22Rv1 (cell line): ENCODE measurements at regions not wholly inside any gene's neighbourhood (a gene's known extent, or its start where the extent isn't known, plus 50 kb on each side); places are given as distances from the start of the nearest gene placed in this dataset.
A peak's percentile ranks its signal among the peaks of the same experiment; 100 is the strongest.
"Not testable (repeated sequence)": the region's sequence is repeated elsewhere in the genome, so short reads cannot be mapped to it uniquely, and the experiment has no call there.

Experiments used
- H3K27ac ChIP-seq: fragments of 450-650 bp; 2 replicates; pipeline ENCODE4 v1.5.1; 2017
- ZFX ChIP-seq: fragments of 450-650 bp; IDR thresholded peaks from 2 replicates; pipeline ENCODE4 v1.6.1; 2017; ENCODE audit warnings: antibody characterized with exemption, borderline replicate concordance
- TF ChIP-seq, protein P1 (sequence below): fragments of 450-650 bp; IDR thresholded peaks from 2 replicates; pipeline ENCODE4 v1.5.1; 2017; ENCODE audit warnings: mild to moderate bottlenecking

DNA sequence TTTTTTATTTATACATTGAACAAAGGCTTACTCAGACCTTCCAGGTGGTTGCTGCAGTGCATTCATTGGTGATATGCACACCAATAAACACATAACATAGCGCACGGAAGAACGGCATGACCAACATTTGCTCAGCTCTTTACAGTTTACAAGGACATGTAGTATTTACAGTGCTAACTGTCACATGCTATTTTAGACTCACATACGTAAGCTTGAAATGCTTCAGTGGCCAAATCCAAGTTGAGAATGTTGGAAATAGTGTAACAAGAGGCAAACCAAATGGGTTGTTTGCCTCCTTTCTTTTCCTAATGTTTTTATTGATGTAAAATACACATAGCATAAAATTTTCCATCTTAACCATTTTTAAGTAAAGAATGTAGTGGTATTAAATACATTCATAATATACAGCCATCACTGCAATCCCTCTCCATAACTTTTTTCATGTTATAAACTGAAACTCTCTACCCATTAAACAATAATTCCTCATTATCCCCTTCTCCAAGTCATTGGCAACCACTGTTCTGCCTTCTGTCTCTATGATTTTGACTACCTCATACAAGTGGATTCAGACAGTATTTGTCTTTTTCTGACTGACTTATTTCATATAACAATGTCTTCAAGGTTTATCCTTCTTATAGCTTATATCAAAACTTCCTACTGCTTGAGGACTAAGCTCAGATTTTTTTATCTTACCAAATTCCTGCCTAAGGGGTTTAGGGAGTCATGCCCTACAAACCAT, 1722.9 kb upstream of the AGA start:
- H3K27ac ChIP-seq, result peak overlapping the region; percentile 78
- TF ChIP-seq, protein P1, sequence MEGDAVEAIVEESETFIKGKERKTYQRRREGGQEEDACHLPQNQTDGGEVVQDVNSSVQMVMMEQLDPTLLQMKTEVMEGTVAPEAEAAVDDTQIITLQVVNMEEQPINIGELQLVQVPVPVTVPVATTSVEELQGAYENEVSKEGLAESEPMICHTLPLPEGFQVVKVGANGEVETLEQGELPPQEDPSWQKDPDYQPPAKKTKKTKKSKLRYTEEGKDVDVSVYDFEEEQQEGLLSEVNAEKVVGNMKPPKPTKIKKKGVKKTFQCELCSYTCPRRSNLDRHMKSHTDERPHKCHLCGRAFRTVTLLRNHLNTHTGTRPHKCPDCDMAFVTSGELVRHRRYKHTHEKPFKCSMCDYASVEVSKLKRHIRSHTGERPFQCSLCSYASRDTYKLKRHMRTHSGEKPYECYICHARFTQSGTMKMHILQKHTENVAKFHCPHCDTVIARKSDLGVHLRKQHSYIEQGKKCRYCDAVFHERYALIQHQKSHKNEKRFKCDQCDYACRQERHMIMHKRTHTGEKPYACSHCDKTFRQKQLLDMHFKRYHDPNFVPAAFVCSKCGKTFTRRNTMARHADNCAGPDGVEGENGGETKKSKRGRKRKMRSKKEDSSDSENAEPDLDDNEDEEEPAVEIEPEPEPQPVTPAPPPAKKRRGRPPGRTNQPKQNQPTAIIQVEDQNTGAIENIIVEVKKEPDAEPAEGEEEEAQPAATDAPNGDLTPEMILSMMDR, result no peak
- no peak for TF ChIP-seq ZFX

DNA sequence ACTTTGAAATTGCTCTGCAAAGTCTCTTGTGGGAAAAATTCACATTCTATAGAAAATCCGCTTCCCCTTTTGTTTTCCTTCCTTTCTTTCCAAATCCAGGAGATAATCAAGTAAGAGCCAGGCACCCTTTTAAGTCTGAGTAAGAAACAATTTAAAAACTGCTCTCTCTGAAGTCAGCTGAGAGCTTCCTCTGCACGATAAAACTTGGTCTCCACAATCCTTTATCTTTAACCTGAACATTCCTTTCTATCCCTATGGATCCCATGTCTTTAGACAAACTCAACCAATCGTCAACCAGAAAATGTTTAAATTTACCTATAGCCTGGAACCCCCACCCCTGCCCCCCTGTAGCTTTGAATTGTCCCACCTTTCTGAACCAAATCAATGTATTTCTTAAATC, 1723.6 kb upstream of the AGA start:
- peak overlapping the region; percentile 78 for H3K27ac ChIP-seq
- TF ChIP-seq ZFX, result no peak
- TF ChIP-seq, protein P1, result no peak

DNA sequence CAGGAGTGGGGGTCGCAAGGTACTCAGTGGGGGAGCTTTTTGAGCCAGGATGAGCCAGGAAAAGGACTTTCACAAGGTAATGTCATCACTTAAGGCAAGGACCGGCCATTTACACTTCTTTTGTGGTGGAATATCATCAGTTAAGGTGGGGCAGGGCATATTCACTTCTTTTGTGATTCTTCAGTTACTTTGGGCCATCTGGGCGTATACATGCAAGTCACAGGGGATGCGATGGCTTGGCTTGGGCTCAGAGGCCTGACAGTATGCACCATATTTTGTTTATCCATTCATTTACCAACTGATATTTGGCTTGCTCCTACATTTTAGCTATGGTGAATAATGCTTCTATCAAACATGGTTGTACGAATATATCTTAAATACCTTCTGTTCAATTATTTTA, 1728.1 kb upstream of the AGA start:
- not testable (repeated sequence) for H3K27ac ChIP-seq

DNA sequence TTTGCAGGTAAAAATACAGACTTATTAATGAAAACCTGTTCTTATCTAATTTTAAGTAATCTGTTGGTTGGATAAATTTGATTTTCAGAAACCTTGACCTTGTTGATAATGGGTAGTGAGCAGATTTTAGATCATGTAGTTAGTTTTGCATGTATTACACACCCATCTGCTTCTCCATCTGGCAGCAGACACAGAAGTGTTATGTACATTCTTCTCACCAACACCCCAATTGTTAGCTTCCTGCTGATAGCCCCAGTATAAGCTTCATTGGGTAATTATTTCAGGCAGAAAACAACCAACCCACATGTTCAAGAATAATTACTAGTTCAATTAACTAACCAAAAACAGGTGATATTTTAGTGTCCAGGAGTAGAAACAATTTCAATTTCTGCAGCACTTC, 1740.5 kb upstream of the AGA start:
- no peak overlapping the region for H3K27ac ChIP-seq
- no peak for TF ChIP-seq ZFX
- TF ChIP-seq, protein P1, result no peak

DNA sequence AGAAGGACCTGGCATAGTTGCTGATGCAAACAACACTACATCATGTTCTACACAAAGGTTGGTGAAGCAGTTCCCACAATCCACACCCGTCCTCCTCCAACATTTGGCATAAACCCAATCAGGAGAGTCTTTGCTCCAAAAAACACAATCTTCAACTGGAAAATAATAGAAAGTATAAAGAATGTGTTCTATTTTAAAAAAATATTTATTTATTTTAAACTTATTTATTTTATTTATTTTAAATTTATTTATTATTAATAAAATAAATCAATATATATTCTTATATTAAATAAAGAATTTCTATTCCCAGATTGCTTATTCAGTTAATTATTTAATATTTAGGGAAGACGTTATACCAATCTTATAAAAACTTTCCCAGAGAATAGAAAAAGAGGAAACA, 1753.7 kb upstream of the AGA start:
- H3K27ac ChIP-seq, result no peak overlapping the region
- no peak for TF ChIP-seq ZFX
- TF ChIP-seq, protein P1, result no peak

DNA sequence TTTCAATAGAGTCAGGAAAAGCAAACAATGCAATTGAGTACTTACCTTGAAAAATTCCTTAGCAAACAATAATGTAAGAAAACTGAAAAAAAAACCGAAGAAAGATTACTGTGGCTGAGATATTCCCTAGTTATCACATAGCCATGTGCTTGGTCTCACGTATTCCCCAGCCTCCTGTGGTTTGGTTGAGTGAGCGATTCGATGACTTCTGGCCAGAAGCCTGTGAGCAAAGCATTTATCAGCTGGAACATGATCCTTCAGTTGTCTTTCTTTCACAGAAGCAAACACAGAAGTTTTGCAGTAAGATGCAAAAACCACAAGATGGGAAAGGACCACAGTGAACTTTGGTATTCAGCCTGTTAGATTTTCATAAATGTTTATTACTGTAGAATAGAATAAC, 1754.3 kb upstream of the AGA start:
- TF ChIP-seq, protein P1, result no peak
- TF ChIP-seq ZFX, result no peak
- no peak overlapping the region for H3K27ac ChIP-seq

DNA sequence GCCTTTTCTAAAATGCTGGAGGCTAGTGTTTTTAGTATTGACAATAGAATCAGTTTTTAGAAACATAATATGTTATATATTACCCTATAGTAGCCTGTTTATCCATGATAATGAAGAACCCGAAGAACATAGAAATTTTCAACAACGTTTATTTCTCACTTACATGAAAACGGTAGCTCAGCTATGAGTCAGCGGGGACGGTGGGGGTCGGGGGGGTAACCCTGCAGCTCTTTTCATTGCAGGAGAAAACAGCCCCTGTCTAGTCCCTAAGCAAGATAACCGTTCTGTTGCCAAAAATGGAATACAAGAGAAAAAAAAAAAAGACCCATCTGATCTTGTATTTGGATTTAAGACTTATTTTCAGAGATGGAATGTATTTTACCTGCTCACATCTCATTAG, 1758.4 kb upstream of the AGA start:
- H3K27ac ChIP-seq, result no peak overlapping the region
- TF ChIP-seq, protein P1, result no peak
- TF ChIP-seq ZFX, result no peak

DNA sequence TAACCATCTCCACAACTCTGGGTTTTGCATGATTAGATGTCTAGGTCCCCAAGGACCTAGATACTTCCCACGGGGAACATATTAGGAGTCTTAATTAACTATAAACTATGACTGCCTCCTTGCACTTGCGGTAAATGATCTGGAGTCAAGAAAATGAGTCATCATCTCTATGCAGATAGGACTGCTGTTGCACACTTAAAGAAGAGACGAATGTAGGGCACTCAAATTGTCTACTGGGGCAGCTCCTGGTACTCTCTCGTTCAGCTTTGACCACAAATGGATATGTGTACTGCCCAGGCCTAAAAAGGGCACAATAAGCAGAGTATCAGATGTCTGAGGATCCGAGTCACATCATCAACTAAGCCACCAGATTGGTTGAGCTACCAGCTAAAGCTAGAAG, 1783.4 kb upstream of the AGA start:
- H3K27ac ChIP-seq, result no peak overlapping the region
- TF ChIP-seq, protein P1, result no peak
- no peak for TF ChIP-seq ZFX
